Activated CD4-positive, CD25-positive, alpha-beta regulatory T cell (primary cell): ENCODE measurements at regions not wholly inside any gene's neighbourhood (a gene's known extent, or its start where the extent isn't known, plus 50 kb on each side); places are given as distances from the start of the nearest gene placed in this dataset.
"Not testable (repeated sequence)": the region's sequence is repeated elsewhere in the genome, so short reads cannot be mapped to it uniquely, and the experiment has no call there.

Experiments
- DNase-seq, 4 experiments: peaks; one replicate each; lab custom pipeline; 2025; lab: John Stamatoyannopoulos, UW

GRCh38 chr21:13812191-13812590 lies 202.6 kb downstream of the POTED start:
- not testable (repeated sequence) for DNase-seq

GRCh38 chr21:13810559-13810958 lies 201.0 kb downstream of the POTED start:
- DNase-seq = not testable (repeated sequence)

DNA sequence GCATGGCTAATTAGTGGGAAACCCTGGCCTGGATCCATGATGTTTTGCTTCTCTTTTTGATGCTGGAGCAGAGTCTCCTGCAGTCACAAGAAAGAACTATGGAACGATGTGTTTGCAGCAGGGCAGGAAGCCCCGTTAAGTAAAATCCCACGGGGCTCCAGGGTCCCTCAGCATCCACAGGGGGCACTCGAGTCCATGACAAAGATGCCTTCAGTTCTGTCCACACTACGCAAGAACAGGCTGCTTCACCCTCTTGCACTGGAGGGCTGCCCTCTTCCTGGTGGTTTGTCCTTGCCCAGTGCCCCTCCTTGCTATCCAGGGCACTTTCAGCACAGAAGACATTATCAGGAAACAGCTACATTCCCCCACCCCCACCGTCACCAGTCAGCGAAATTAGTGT lies 196.9 kb downstream of the POTED start:
- not testable (repeated sequence) for DNase-seq

GRCh38 chr21:13802757-13803156 lies 193.2 kb downstream of the POTED start:
- not testable (repeated sequence) for DNase-seq
